GM12878 (cell line): ENCODE measurements at regions not wholly inside any gene's neighbourhood (a gene's known extent, or its start where the extent isn't known, plus 50 kb on each side); places are given as distances from the start of the nearest gene placed in this dataset.
A peak's percentile ranks its signal among the peaks of the same experiment; 100 is the strongest.

Experiments
- ATAC-seq: fragments of 200-7000 bp; cut with Tn5 transposase; 3 replicates; pipeline ENCODE4 v1.9.1; 2020; ENCODE audit warnings: mild to moderate bottlenecking, moderate library complexity
- BruUV-seq: library from RNA; stranded (reverse); fragments of 400-500 nt; replicated peaks from 2 replicates; lab custom pipeline; 2021; lab: Mats Ljungman, UMichigan
- CTCF ChIA-PET: fragments of 300-600 bp; sonication (Branson Sonifier 250); formaldehyde crosslinking; extraction: SDS; loops from one replicate; lab custom pipeline; 2021; ENCODE audit warnings: inconsistent platforms; lab: Yijun Ruan, JAX
- POLR2A ChIA-PET: fragments of 350-600 bp; formaldehyde crosslinking; extraction: SDS; loops from one replicate; lab custom pipeline; 2021; ENCODE audit warnings: inconsistent platforms; lab: Charles Lee
- RAD21 ChIA-PET: fragments of 300-600 bp; sonication (Branson Sonifier 250); formaldehyde crosslinking; loops from one replicate; lab custom pipeline; 2023; ENCODE audit warnings: antibody characterized with exemption; ENCODE audit not compliant: unreplicated experiment; lab: Charles Lee
- SMC1A ChIA-PET: fragments of 300-600 bp; sonication (Branson Sonifier 250); formaldehyde crosslinking; loops from one replicate; lab custom pipeline; 2023; ENCODE audit not compliant: unreplicated experiment, uncharacterized antibody; lab: Charles Lee
- DNase-seq: peaks from one replicate; pipeline ENCODE4 v3.0.0-alpha.2; 2011; ENCODE audit warnings: low read depth, low spot score
- FAIRE-seq: peaks from 3 replicates; lab custom pipeline; 2011; peaks lifted over from hg19 to GRCh38; lab: Jason Lieb, UNC
- H2AFZ ChIP-seq: 2 replicates; pipeline ENCODE4 v1.6.0; 2011; ENCODE audit warnings: low read depth, low read length, control low read depth; ENCODE audit not compliant: control insufficient read depth
- H3K27ac ChIP-seq: 2 replicates; pipeline ENCODE4 v1.5.1; 2011; ENCODE audit warnings: control low read depth; ENCODE audit not compliant: control insufficient read depth, insufficient read depth
- H3K27me3 ChIP-seq, 2 experiments: replicated peaks in 1 of 2; 2 replicates each; pipeline versions ENCODE4 v1.6.0 to v1.6.1; 2011; ENCODE audit warnings: low read length in 1 of 2; ENCODE audit not compliant: control insufficient read depth in 2 of 2, insufficient read depth in 2 of 2
- H3K36me3 ChIP-seq, 2 experiments: 2 replicates each; pipeline ENCODE4 v1.5.1; 2011; ENCODE audit warnings: low read length in 1 of 2; ENCODE audit not compliant: control insufficient read depth in 2 of 2, insufficient read depth in 2 of 2
- H3K4me1 ChIP-seq: 2 replicates; pipeline ENCODE4 v1.6.1; 2011; ENCODE audit warnings: mild to moderate bottlenecking, low read length, moderate library complexity, mixed read lengths; ENCODE audit not compliant: control insufficient read depth, insufficient read depth
- H3K4me2 ChIP-seq: 2 replicates; pipeline ENCODE4 v1.6.0; 2011; ENCODE audit warnings: control low read depth; ENCODE audit not compliant: control insufficient read depth, insufficient read depth
- H3K4me3 ChIP-seq: fragments of 200-600 bp; sonication (generic); 2 replicates; pipeline ENCODE4 v1.5.1; 2016
- H3K79me2 ChIP-seq: 2 replicates; pipeline ENCODE4 v1.6.0; 2011; ENCODE audit warnings: low read length; ENCODE audit not compliant: control insufficient read depth, insufficient read depth
- H3K9ac ChIP-seq: 2 replicates; pipeline ENCODE4 v1.8.0; 2011; ENCODE audit warnings: low read length, control low read depth, mixed read lengths; ENCODE audit not compliant: control insufficient read depth, insufficient read depth
- H3K9me3 ChIP-seq: replicated peaks from 3 replicates; pipeline ENCODE4 v1.5.1; 2011; ENCODE audit warnings: mild to moderate bottlenecking, low read length; ENCODE audit not compliant: control insufficient read depth, insufficient read depth
- H4K20me1 ChIP-seq: 2 replicates; pipeline ENCODE4 v1.6.0; 2011; ENCODE audit not compliant: control insufficient read depth, insufficient read depth
- ASH2L ChIP-seq: fragments of 300-600, 200-600 bp; sonication (generic); IDR thresholded peaks from 2 replicates; pipeline ENCODE4 v1.6.1; 2017; ENCODE audit warnings: low read depth, mild to moderate bottlenecking, borderline replicate concordance
- ATF7 ChIP-seq: fragments of 450-650 bp; IDR thresholded peaks from 2 replicates; pipeline ENCODE4 v1.6.1; 2016; ENCODE audit warnings: low read depth, mild to moderate bottlenecking
- CBFB ChIP-seq: IDR thresholded peaks from 2 replicates; pipeline ENCODE4 v1.6.1; 2016; ENCODE audit warnings: antibody characterized with exemption, low read depth
- CEBPZ ChIP-seq: fragments of 150-350 bp; IDR thresholded peaks from 2 replicates; pipeline ENCODE4 v1.6.1; 2016; ENCODE audit warnings: low read depth, low read length
- KDM1A ChIP-seq: fragments of 200-600 bp; sonication (generic); IDR thresholded peaks from 2 replicates; pipeline ENCODE4 v1.6.1; 2016; ENCODE audit warnings: borderline replicate concordance
- NFYB ChIP-seq: IDR thresholded peaks from 2 replicates; pipeline ENCODE4 v1.6.1; 2011; ENCODE audit warnings: low read depth, mild to moderate bottlenecking, low read length, improper control_type of control experiment, moderate library complexity; ENCODE audit not compliant: insufficient read depth
- SRF ChIP-seq, 2 experiments: IDR thresholded peaks; 2 replicates each; pipeline ENCODE4 v1.6.1; 2011; ENCODE audit warnings: low read depth in 2 of 2, low read length in 2 of 2, mild to moderate bottlenecking in 1 of 2, moderate library complexity in 1 of 2
- in situ Hi-C: fragments of 300-500 bp; cut with MboI; formaldehyde crosslinking; loops from 9 replicates; pipeline ENCODE4 v1.14.3; 2018; ENCODE audit warnings: mixed read lengths
- intact Hi-C: fragments of 100-400 bp; cut with micrococcal nuclease; formaldehyde crosslinking; loops from one replicate; pipeline ENCODE4 v1.14.2; 2022; ENCODE audit not compliant: unreplicated experiment

GRCh38 chr4:79213702-79214101 lies 112.2 kb downstream of the NAA11 start:
- Histone ChIP-seq H3K4me1 (no peaks in the 10 kb centered on the region), H2AFZ (no peak overlapping the region), H3K36me3 (no peaks in the 10 kb centered on the region), H3K27ac (no peak overlapping the region), H3K27me3 (no peaks in the 10 kb centered on the region), H3K79me2 (no peaks in the 10 kb centered on the region), H3K4me3 (no peak overlapping the region), H4K20me1 (no peaks in the 10 kb centered on the region), H3K9me3 (no peaks in the 10 kb centered on the region), H3K9ac (no peak overlapping the region), H3K4me2 (no peak overlapping the region)
- ChIA-PET CTCF (no interaction called here), RAD21 (interaction anchor here (0.6 to 1.1 kb wide), 2 partner anchors 11 to 167 kb away, joined by 4 read pairs; no protein-coding TSS in a partner anchor), SMC1A (interaction anchor here (0.9 to 1.4 kb wide), 5 partner anchors 12 to 123 kb away, joined by 3 to 6 read pairs (median 3); no protein-coding TSS in a partner anchor), POLR2A (interaction anchor here (0.9 kb wide), 1 partner anchor 11 kb away, joined by 3 read pairs; no protein-coding TSS in a partner anchor)
- BruUV-seq: no TSS peak
- ATAC-seq: no peak
- intact Hi-C loops: no loop called here
- FAIRE-seq: no peak
- TF ChIP-seq NFYB: no peak
- TF ChIP-seq KDM1A: no peak
- no peak for TF ChIP-seq CEBPZ
- TF ChIP-seq ATF7: peak; percentile 45; the same call in 1 of the 2 replicates
- no peak for TF ChIP-seq SRF (IDR thresholded peaks at IDR 0.05; ENCODE audit: low read depth in 2 of 2, low read length in 2 of 2)
- TF ChIP-seq ASH2L: no peak
- TF ChIP-seq CBFB: no peak
- no peak for DNase-seq
- in situ Hi-C loops: no loop called here
